Stimulated activated memory B cell treated with anti-CD40 and anti-IgM and Interleukin-4, amounts not matched to agents 10 μg/mL and 1 μg/mL and 100 μg/mL, for 72 hours (primary cell): ENCODE measurements at regions not wholly inside any gene's neighbourhood (a gene's known extent, or its start where the extent isn't known, plus 50 kb on each side); places are given as distances from the start of the nearest gene placed in this dataset.

Source experiments
- ATAC-seq: fragments of 150-1000 bp; cut with Tn5 transposase; 2 replicates; pipeline ENCODE4 v1.10.0; 2021
- H3K27ac Mint-ChIP-seq: one replicate; pipeline ENCODE4 v1.8.0; 2022; ENCODE audit warnings: mild to moderate bottlenecking, mixed read lengths
- H3K27me3 Mint-ChIP-seq: one replicate; pipeline ENCODE4 v1.8.0; 2022; ENCODE audit warnings: mixed read lengths
- H3K36me3 Mint-ChIP-seq: one replicate; pipeline ENCODE4 v1.8.0; 2022; ENCODE audit warnings: mixed read lengths
- H3K4me1 Mint-ChIP-seq: one replicate; pipeline ENCODE4 v1.8.0; 2022; ENCODE audit warnings: mixed read lengths
- H3K4me3 Mint-ChIP-seq: one replicate; pipeline ENCODE4 v1.8.0; 2022; ENCODE audit warnings: mild to moderate bottlenecking, moderate library complexity, mixed read lengths
- H3K9me3 Mint-ChIP-seq: one replicate; pipeline ENCODE4 v1.8.0; 2022; ENCODE audit warnings: mixed read lengths

GRCh38 chr18:41170346-41170745 is 784.7 kb upstream of the PIK3C3 start:
- H3K27ac Mint-ChIP-seq, result no peak overlapping the region
- no peak for ATAC-seq
- no peaks in the 10 kb centered on the region for H3K27me3 Mint-ChIP-seq
- no peaks in the 10 kb centered on the region for H3K4me1 Mint-ChIP-seq
- H3K36me3 Mint-ChIP-seq, result no peaks in the 10 kb centered on the region
- peaks cover 6% of the 10 kb centered on the region for H3K9me3 Mint-ChIP-seq
- no peak overlapping the region for H3K4me3 Mint-ChIP-seq

DNA sequence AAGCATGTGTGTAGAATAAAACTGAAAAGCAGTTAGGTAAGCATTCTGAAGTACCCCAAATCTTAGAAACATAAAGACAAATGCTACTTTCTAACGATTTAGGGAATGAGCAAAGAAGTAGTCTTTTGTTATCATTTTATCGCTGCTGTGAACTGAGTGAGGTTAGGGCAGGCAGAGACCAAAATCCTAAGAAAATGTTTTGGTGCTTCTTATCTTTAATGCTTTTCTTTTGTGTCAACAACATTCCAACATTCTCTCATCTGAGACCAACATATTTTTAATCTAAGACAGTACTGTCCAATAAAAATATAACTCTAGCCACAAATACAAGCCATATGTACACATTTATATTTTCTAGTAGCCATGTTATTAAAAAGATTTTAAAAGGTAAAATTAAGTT is 789.4 kb upstream of the PIK3C3 start:
- ATAC-seq, result no peak
- H3K36me3 Mint-ChIP-seq, result no peaks in the 10 kb centered on the region
- peaks cover 9% of the 10 kb centered on the region for H3K9me3 Mint-ChIP-seq
- H3K4me3 Mint-ChIP-seq, result no peak overlapping the region
- H3K4me1 Mint-ChIP-seq, result no peaks in the 10 kb centered on the region
- H3K27me3 Mint-ChIP-seq, result no peaks in the 10 kb centered on the region
- H3K27ac Mint-ChIP-seq, result no peak overlapping the region

GRCh38 chr18:41162781-41163180 is 792.3 kb upstream of the PIK3C3 start:
- Mint-ChIP-seq H3K4me3 (no peak overlapping the region), H3K27me3 (no peaks in the 10 kb centered on the region), H3K27ac (no peak overlapping the region), H3K36me3 (no peaks in the 10 kb centered on the region), H3K9me3 (peaks cover 6% of the 10 kb centered on the region), H3K4me1 (no peaks in the 10 kb centered on the region)
- no peak for ATAC-seq

GRCh38 chr18:41162191-41162590 is 792.8 kb upstream of the PIK3C3 start:
- no peaks in the 10 kb centered on the region for H3K36me3 Mint-ChIP-seq
- no peak overlapping the region for H3K27ac Mint-ChIP-seq
- H3K4me3 Mint-ChIP-seq, result no peak overlapping the region
- no peaks in the 10 kb centered on the region for H3K4me1 Mint-ChIP-seq
- ATAC-seq, result no peak
- H3K27me3 Mint-ChIP-seq, result no peaks in the 10 kb centered on the region
- H3K9me3 Mint-ChIP-seq, result peaks cover 6% of the 10 kb centered on the region

DNA sequence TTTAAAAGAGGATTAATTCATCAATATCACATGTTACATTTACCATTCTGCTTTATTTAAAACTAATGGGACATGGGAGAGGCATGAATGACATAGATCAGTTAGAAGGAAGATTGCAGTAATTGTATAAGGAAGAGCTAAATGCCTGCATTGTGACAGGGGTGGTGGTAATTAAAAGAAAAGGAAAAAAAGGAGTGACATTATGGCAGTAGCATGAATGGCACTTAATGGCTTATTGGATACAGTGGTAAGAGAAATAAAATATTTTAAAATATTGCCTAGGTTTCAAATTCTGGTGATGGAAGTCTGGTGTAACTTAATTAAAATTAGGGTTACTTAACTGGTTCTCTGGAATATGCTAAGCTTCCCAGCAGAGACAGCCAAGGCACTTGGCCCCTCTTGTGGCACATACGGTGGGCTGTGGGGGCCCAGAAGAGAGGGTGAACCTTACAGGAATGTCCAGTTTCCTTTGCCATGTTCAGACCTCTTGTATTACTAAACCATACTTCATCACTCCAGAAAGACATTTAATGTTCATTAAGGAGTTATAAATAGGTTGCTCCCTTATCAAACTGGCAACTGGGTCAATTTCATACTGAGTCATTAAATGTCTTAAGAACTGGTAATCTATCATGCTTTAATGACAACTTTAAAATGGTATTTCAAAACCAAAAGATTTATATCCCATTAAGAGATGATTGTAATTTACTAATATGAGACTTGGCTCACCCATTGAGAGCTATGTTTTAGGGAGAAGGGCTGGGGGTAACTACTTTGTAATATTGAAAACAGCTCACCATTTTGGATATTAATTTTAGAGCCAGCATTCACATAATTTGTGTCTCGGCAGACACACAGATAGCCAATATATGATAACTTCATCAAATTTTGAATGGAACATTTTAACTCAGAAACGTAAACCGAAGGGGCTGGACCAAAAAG is 798.9 kb upstream of the PIK3C3 start:
- Mint-ChIP-seq H3K4me3 (no peak overlapping the region), H3K4me1 (no peaks in the 10 kb centered on the region), H3K27me3 (no peaks in the 10 kb centered on the region), H3K9me3 (peaks cover 5% of the 10 kb centered on the region), H3K36me3 (no peaks in the 10 kb centered on the region), H3K27ac (no peak overlapping the region)
- ATAC-seq, result no peak

GRCh38 chr18:41155025-41155424 is 800.0 kb upstream of the PIK3C3 start:
- ATAC-seq, result no peak
- H3K36me3 Mint-ChIP-seq, result no peaks in the 10 kb centered on the region
- no peaks in the 10 kb centered on the region for H3K27me3 Mint-ChIP-seq
- no peak overlapping the region for H3K27ac Mint-ChIP-seq
- no peaks in the 10 kb centered on the region for H3K4me1 Mint-ChIP-seq
- peaks cover 8% of the 10 kb centered on the region for H3K9me3 Mint-ChIP-seq
- H3K4me3 Mint-ChIP-seq, result no peak overlapping the region

GRCh38 chr18:41153871-41154270 is 801.2 kb upstream of the PIK3C3 start:
- Mint-ChIP-seq H3K27me3 (no peaks in the 10 kb centered on the region), H3K4me3 (no peak overlapping the region), H3K27ac (no peak overlapping the region), H3K4me1 (no peaks in the 10 kb centered on the region), H3K9me3 (peaks cover 9% of the 10 kb centered on the region), H3K36me3 (no peaks in the 10 kb centered on the region)
- ATAC-seq, result no peak

GRCh38 chr18:41150316-41150715 is 804.7 kb upstream of the PIK3C3 start:
- Mint-ChIP-seq H3K27me3 (no peaks in the 10 kb centered on the region), H3K36me3 (no peaks in the 10 kb centered on the region), H3K4me3 (no peak overlapping the region), H3K27ac (no peak overlapping the region), H3K9me3 (peaks cover 4% of the 10 kb centered on the region), H3K4me1 (no peaks in the 10 kb centered on the region)
- no peak for ATAC-seq

GRCh38 chr18:41146301-41146700 is 808.7 kb upstream of the PIK3C3 start:
- no peaks in the 10 kb centered on the region for H3K4me1 Mint-ChIP-seq
- no peak overlapping the region for H3K27ac Mint-ChIP-seq
- H3K27me3 Mint-ChIP-seq, result no peaks in the 10 kb centered on the region
- no peaks in the 10 kb centered on the region for H3K36me3 Mint-ChIP-seq
- ATAC-seq, result no peak
- H3K9me3 Mint-ChIP-seq, result peaks cover 8% of the 10 kb centered on the region
- no peak overlapping the region for H3K4me3 Mint-ChIP-seq

- Mint-ChIP-seq H3K36me3 (no peaks in the 10 kb centered on the region), H3K27me3 (no peaks in the 10 kb centered on the region), H3K27ac (no peak overlapping the region), H3K4me1 (no peaks in the 10 kb centered on the region), H3K4me3 (no peak overlapping the region), H3K9me3 (peaks cover 8% of the 10 kb centered on the region)
- no peak for ATAC-seq
These were observed 809.5 kb upstream of the PIK3C3 start for GRCh38 chr18:41145516-41145915.

- H3K27me3 Mint-ChIP-seq, result no peaks in the 10 kb centered on the region
- H3K4me1 Mint-ChIP-seq, result no peaks in the 10 kb centered on the region
- peaks cover 4% of the 10 kb centered on the region for H3K9me3 Mint-ChIP-seq
- no peaks in the 10 kb centered on the region for H3K36me3 Mint-ChIP-seq
- no peak overlapping the region for H3K4me3 Mint-ChIP-seq
- no peak for ATAC-seq
- no peak overlapping the region for H3K27ac Mint-ChIP-seq
These were observed 810.6 kb upstream of the PIK3C3 start for GRCh38 chr18:41144441-41144840.

GRCh38 chr18:41140506-41140905 is 814.5 kb upstream of the PIK3C3 start:
- no peaks in the 10 kb centered on the region for H3K4me1 Mint-ChIP-seq
- no peaks in the 10 kb centered on the region for H3K27me3 Mint-ChIP-seq
- H3K4me3 Mint-ChIP-seq, result no peak overlapping the region
- ATAC-seq, result no peak
- no peaks in the 10 kb centered on the region for H3K36me3 Mint-ChIP-seq
- H3K27ac Mint-ChIP-seq, result no peak overlapping the region
- H3K9me3 Mint-ChIP-seq, result peaks cover 4% of the 10 kb centered on the region

DNA sequence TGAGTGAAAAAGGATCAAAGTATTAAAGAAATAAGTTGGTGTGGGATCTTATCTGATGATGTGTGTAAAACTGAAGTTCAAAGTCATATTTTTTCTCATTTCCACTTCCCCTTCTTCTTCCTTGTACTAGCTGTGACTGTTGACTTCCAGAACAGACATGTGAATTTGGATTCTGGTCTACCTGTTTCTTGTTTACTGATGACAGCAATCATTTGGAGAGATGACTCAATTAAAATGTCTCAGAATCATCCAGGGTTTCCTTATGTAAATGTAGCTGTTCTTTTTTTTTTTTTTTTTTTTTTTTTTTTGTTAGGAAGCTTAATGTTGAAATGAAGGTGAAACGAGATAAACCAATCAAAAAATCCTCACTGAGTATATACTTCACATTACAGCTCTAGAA is 819.9 kb upstream of the PIK3C3 start:
- H3K4me1 Mint-ChIP-seq, result no peaks in the 10 kb centered on the region
- H3K36me3 Mint-ChIP-seq, result no peaks in the 10 kb centered on the region
- no peaks in the 10 kb centered on the region for H3K27me3 Mint-ChIP-seq
- H3K9me3 Mint-ChIP-seq, result peaks cover 5% of the 10 kb centered on the region
- no peak for ATAC-seq
- H3K4me3 Mint-ChIP-seq, result no peak overlapping the region
- H3K27ac Mint-ChIP-seq, result no peak overlapping the region

DNA sequence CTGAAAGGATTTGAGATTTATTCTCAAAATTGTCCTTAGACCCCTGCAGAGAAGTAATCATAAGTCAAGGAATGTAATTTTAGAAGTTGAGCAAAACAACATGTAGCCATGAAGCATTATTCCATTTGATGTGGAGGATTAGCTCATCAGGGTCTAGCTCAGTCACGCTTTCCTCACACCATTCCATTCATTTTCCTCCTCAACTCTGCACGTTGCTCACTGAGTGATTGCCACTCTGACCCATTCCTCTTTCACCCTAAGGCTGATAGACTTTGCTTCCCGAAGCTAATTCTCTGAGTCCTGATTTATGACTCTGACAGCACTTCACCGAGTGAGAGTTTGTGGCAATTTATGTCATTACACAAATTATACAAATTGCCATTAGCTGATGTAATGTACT is 820.6 kb upstream of the PIK3C3 start:
- no peaks in the 10 kb centered on the region for H3K36me3 Mint-ChIP-seq
- peaks cover 5% of the 10 kb centered on the region for H3K9me3 Mint-ChIP-seq
- no peak overlapping the region for H3K27ac Mint-ChIP-seq
- no peak for ATAC-seq
- H3K4me3 Mint-ChIP-seq, result no peak overlapping the region
- no peaks in the 10 kb centered on the region for H3K4me1 Mint-ChIP-seq
- H3K27me3 Mint-ChIP-seq, result no peaks in the 10 kb centered on the region

GRCh38 chr18:41131050-41131449 is 824.0 kb upstream of the PIK3C3 start:
- no peak for ATAC-seq
- no peaks in the 10 kb centered on the region for H3K27me3 Mint-ChIP-seq
- no peak overlapping the region for H3K27ac Mint-ChIP-seq
- H3K4me1 Mint-ChIP-seq, result no peaks in the 10 kb centered on the region
- no peak overlapping the region for H3K4me3 Mint-ChIP-seq
- H3K9me3 Mint-ChIP-seq, result peaks cover 5% of the 10 kb centered on the region
- no peaks in the 10 kb centered on the region for H3K36me3 Mint-ChIP-seq

- Mint-ChIP-seq H3K36me3 (no peaks in the 10 kb centered on the region), H3K4me1 (no peaks in the 10 kb centered on the region), H3K27me3 (no peaks in the 10 kb centered on the region), H3K9me3 (peaks cover 3% of the 10 kb centered on the region), H3K4me3 (no peak overlapping the region), H3K27ac (no peak overlapping the region)
- no peak for ATAC-seq
These were observed 826.5 kb upstream of the PIK3C3 start for GRCh38 chr18:41128545-41128944.
